ENCODE measurements at regions not wholly inside any gene's neighbourhood (a gene's known extent, or its start where the extent isn't known, plus 50 kb on each side); places are given as distances from the start of the nearest gene placed in this dataset.

GRCh38 chr16:85334718-85335583, 222.7 kb upstream of the CIBAR2 start:
- peaks cover 59% of the 10 kb centered on the region for H3K4me1 Mint-ChIP-seq
- H3K4me3 Mint-ChIP-seq: peak overlapping the region; percentile 77
- no peak overlapping the region for H3K27ac Mint-ChIP-seq

GRCh38 chr16:85335584-85336491, 223.6 kb upstream of the CIBAR2 start:
- Mint-ChIP-seq H3K27me3 (ENCODE audit: low read depth, poor library complexity) (peaks cover 51% of the 10 kb centered on the region), H3K4me1 (peaks cover 54% of the 10 kb centered on the region), H3K36me3 (ENCODE audit: low read depth) (no peaks in the 10 kb centered on the region), H3K27ac (no peak overlapping the region), H3K9me3 (peaks cover 5% of the 10 kb centered on the region), H3K4me3 (peak overlapping the region; percentile 77)
- TF ChIP-seq CTCF (IDR thresholded peaks at IDR 0.05): no peak
- no peak for DNase-seq

More at GRCh38 chr16:85334718-85335583, 222.7 kb upstream of the CIBAR2 start:
- H3K27me3 Mint-ChIP-seq (ENCODE audit: low read depth, poor library complexity): peaks cover 54% of the 10 kb centered on the region
- TF ChIP-seq CTCF (IDR thresholded peaks at IDR 0.05): no peak
- peaks cover 5% of the 10 kb centered on the region for H3K9me3 Mint-ChIP-seq
- peak; percentile 57 for DNase-seq
- no peaks in the 10 kb centered on the region for H3K36me3 Mint-ChIP-seq (ENCODE audit: low read depth)

- Mint-ChIP-seq H3K9me3 (no peaks in the 10 kb centered on the region), H3K36me3 (ENCODE audit: low read depth) (no peaks in the 10 kb centered on the region), H3K27ac (no peak overlapping the region), H3K27me3 (ENCODE audit: low read depth, poor library complexity) (peaks cover 52% of the 10 kb centered on the region), H3K4me1 (peaks cover 63% of the 10 kb centered on the region), H3K4me3 (no peak overlapping the region)
- no peak for DNase-seq
- TF ChIP-seq CTCF (IDR thresholded peaks at IDR 0.05): no peak
Observed at GRCh38 chr16:85337910-85338637, 225.8 kb upstream of the CIBAR2 start.

GRCh38 chr16:85338638-85338982, 226.3 kb upstream of the CIBAR2 start:
- no peak overlapping the region for H3K4me3 Mint-ChIP-seq
- H3K36me3 Mint-ChIP-seq (ENCODE audit: low read depth): no peaks in the 10 kb centered on the region
- H3K27ac Mint-ChIP-seq: no peak overlapping the region
- TF ChIP-seq CTCF (IDR thresholded peaks at IDR 0.05): no peak
- H3K9me3 Mint-ChIP-seq: no peaks in the 10 kb centered on the region
- H3K4me1 Mint-ChIP-seq: peaks cover 63% of the 10 kb centered on the region
- H3K27me3 Mint-ChIP-seq (ENCODE audit: low read depth, poor library complexity): peaks cover 54% of the 10 kb centered on the region
- DNase-seq: no peak

- TF ChIP-seq CTCF (IDR thresholded peaks at IDR 0.05): no peak
- H3K27ac Mint-ChIP-seq: no peak overlapping the region
- H3K9me3 Mint-ChIP-seq: no peaks in the 10 kb centered on the region
- H3K27me3 Mint-ChIP-seq (ENCODE audit: low read depth, poor library complexity): peaks cover 54% of the 10 kb centered on the region
- no peaks in the 10 kb centered on the region for H3K36me3 Mint-ChIP-seq (ENCODE audit: low read depth)
- no peak for DNase-seq
- H3K4me3 Mint-ChIP-seq: no peak overlapping the region
- H3K4me1 Mint-ChIP-seq: peaks cover 58% of the 10 kb centered on the region
Observed at GRCh38 chr16:85338989-85339685, 226.9 kb upstream of the CIBAR2 start.

All from nephron progenitor cell (in vitro differentiated cells).